Embryonic facial prominence (tissue), 1 donor: ENCODE measurements at regions not wholly inside any gene's neighbourhood (a gene's known extent, or its start where the extent isn't known, plus 50 kb on each side); places are given as distances from the start of the nearest gene placed in this dataset.

Experiments
- DNase-seq: peaks from one replicate; pipeline ENCODE4 v3.0.0-alpha.2; 2016; ENCODE audit errors: extremely low spot score

DNA sequence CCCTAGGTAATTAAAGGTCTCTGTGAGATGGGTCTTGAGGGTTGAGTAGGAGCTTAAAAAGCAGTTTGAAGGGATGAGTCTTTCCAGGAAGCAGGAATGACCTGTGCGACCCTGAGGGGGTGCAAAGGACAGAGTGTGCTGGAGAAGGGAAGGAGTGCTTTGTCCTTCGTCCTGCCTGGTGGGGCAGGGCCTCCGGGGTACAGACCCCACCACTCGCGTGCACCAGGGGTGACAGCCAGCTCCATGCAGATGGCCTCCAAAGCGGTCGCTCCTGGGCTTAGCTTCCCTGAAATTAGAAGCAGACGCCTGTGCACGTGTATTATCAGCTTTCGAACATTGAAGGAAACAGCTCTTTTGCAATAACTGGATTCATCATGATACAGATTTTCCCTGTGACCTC lies 959.8 kb downstream of the BRD1 start:
- DNase-seq, result no peak

DNA sequence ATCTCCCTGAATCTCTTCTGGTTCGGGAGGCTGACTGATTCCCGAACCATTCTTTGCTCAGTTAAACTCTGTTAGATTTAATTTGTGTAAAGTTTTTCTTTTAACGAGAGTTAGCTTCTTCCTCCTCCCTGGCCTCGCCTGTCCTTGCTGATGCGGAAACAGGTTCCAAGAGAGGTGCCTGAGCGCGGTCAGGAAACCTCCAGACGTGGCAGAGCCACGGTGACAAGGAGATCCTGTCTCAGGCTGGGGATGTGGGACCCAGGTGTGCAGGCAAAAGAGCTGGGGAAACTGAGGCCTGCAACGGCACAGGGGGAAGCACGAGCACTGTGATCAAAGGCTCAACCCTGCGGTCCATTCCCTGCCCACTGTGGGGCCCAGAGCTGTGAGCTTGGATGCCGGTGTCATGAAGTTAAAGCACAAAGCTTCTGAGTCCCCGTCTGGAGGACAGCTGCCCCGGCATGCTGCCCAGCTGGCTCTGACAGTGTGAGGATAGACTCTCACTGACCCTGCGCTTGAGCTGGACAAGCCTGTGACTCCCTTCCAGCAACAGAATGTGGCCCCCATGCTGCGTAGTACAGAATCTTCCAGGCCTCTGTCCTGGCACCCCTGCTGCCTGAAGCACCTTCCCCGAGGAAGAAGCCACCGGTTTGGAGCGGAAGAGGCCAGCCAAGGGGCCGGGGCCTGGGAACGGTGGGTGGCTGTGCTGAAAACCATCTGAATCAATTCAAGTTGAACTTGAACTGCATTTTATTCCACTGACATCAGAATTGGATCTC lies 960.6 kb downstream of the BRD1 start:
- no peak for DNase-seq

DNA sequence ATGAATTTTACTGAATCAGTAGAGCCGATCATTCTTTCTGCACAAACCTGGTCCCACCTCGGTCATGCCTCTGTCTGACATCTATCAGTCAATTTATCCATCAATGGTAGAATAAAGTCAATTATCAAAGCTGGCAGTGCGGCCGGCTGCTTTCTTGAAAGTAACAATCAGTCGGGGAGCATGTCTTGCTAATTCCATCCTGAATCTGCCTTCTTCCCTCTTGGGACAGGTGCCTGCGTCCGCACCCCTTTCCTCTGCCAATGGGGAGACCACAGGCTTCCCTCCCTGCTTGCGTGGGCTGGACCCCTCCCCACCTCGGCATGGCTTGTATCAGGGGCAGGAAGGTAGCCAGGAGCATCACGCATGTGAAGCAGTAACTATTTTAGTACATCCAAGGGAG lies 962.9 kb downstream of the BRD1 start:
- no peak for DNase-seq

DNA sequence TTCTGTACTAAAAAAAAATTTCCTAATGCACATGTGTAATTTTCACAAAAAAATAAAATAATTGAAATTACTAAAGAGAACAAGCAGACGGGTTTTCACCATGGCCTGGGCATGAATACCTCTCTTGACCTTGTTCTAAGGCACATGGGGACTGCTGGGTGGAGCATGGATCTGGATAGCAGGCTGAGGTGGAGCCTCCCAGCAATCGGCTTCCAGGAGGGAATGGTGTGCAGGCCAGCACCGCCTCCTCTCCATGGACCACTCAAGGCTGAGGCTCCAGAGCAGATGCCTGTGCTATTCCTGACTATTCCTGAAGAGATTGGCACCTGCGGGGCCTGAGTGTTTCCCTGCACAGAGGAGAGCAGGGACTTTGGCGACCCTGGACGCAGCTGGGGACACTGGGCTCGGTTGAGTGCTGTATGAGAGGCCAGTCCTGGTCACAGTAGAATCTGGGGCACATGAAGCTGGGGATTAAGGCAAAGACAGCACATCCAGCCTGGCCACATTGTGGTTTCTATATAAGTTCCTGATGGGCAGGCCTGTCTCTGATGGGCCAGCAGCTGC lies 963.6 kb downstream of the BRD1 start:
- no peak for DNase-seq

DNA sequence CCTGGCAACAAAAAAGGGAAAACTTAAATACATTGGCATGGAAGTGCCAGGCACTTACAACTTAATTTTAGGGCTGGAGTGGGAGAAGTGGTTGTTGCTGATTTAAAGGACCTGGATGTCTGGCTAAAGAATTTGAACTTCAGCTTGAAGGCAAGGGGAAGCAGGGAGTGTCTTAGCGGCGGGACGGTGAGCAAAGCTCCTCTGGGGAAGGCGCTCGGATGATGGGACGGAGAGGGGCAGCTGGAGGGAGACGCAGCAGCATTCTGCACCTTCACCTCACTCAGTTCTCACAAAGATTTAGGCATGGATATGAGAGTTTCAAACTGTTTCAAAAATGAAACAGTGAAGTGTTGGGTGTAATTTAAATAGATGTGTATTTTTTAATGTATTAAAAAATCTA lies 967.1 kb downstream of the BRD1 start:
- no peak for DNase-seq

DNA sequence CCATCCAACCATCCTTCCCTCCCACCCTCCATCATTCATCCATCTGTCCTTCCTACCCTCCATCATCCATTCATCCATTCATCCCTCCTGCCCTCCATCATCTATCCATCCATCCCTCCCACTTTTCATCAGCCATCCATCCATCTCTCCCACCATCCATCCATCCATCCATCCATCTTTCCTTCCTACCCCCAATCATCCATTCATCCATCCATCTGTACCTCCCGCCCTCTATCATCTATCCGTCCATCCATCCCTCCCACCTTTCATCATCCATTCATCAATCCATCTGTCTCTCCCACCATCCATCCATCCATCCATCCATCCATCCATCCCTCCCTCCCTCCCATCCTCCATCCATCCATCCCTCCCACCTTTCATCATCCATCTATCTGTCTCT lies 968.8 kb downstream of the BRD1 start:
- no peak for DNase-seq

DNA sequence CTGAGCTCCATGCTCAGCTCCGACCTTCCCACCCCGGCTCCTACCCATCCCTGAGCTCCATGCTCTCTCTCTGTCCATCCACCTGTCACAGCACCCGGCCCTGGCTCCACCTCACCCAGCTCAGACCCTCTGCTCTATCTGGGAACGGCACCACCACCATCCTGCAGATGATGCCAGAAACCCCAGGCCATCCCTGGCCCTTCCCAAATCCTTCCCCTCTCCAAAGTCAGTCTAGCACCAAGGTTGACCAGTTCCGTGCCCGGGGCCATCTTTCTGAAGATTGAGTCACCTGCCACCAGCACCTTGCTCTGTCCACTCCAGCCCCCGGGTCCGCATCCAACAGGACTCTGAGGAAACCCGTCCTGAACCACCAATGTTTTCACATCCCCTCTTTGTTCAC lies 969.6 kb downstream of the BRD1 start:
- no peak for DNase-seq

DNA sequence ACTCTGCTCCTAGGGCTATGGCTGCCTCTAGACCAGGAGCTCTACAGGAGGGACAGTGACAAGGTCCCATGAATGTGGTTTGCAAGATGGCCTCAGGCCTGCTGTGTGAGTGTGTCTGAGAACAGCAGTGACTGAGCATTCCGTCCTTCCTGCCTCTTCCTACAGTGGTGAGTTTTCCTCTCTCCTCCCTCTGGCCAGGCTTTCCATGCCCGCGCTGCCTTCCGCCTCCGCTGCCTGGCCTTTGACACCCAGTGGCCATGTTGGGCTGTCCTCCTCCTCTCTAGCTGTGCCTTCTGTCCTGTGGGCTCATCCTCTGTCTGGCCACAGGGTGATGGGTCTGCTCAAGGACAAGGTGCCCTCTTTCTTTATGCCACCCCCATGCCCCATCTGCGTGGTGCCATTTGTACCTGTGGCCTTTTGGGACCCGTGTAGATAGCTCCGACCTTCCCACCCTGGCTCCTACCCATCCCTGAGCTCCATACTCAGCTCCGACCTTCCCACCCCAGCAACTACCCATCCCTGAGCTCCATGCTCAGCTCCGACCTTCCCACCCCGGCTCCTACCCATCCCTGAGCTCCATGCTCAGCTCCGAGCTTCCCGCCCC lies 970.4 kb downstream of the BRD1 start:
- no peak for DNase-seq

DNA sequence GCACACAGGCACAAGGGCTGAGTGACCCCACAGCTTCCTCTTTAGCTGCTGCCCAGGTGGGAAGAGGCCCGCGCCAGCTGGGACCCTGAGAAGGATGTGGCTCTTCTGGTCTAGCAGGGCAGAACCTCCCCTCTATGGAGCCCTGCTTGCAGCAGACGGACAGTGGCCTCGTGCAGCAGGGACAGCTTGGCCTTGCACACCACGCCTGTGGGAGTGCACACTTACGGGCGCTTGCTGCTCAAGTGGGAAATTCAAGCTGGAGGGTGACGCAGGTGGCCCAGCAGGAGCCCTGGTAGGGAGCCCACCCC lies 971.4 kb downstream of the BRD1 start:
- DNase-seq, result no peak

DNA sequence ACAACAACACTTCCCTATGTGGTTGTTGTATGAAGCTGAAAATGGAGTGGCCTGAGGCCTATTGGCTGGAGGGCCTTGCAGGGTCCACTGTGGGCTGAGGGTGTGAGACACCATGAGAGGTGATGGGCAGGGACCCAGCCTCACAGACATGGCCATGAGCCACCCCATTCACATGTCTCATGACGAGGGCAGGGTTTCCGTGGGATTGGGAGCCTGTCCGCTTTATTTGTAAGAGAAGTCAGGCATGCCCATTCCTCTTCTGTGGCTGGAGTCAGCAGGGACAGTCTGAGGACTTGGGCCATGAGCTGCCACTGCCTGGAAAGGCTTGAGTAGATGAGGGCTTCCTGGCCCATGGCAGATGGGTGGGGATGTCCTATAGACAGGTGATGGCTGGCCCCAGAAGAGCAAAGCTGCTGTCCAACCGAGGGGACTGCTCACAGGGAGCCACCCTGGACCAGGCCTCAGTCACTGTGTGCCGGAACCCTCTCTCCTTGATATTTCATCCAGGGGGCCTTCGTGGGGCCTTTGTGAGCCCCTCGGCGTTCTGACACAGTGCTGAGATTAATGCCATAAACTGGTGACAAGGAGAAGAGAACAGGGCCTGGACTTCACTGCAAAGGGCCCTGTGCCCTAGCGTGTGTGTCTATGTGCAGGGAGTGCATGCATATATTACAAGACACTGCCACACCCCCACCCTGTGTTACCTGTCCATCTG lies 971.9 kb downstream of the BRD1 start:
- no peak for DNase-seq

DNA sequence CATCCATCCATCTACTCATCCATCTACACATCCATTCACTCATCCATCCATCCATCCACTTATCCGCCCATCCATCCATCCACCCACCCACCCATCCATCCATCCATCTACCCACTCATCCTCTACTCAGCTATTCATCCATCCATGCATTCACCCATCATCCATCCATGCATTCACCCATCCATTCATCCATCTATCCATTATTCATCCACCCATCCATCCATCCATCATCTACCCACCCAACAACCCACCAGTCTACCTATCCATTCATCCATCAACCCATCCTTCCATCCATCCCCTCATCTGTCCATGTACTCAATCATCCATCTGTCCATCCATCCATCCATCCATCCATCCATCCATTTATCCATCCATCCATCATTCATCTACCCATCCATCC lies 972.7 kb downstream of the BRD1 start:
- DNase-seq, result no peak

DNA sequence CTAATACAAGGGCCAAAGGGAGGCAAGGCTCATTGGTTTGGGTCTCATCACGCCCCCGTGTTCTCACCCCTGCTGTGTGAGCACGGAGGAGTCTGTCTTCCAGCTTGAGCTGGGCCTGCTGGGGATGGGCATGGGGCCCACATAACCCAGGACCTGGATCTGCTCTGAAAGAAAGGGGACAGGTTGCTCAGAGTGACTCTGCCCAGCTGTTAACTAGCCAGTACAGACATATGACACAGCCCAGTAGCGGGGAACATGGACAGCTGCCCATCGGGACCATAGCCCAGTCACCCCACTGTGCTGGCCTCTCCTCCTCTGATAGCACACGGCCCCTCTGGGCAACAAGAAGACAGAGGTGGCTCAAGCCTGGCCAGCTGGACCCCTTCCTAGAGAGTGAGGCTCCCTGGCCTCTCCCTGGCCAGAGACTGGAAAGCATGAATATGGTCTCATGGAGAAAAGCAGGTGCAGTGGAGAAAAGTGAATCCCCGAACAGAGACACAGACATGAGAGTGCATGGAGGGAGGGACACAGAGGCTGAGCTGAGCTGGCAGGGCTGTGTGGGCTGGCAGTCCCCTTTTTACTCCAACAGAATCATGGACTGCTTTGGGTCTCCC lies 973.9 kb downstream of the BRD1 start:
- no peak for DNase-seq

DNA sequence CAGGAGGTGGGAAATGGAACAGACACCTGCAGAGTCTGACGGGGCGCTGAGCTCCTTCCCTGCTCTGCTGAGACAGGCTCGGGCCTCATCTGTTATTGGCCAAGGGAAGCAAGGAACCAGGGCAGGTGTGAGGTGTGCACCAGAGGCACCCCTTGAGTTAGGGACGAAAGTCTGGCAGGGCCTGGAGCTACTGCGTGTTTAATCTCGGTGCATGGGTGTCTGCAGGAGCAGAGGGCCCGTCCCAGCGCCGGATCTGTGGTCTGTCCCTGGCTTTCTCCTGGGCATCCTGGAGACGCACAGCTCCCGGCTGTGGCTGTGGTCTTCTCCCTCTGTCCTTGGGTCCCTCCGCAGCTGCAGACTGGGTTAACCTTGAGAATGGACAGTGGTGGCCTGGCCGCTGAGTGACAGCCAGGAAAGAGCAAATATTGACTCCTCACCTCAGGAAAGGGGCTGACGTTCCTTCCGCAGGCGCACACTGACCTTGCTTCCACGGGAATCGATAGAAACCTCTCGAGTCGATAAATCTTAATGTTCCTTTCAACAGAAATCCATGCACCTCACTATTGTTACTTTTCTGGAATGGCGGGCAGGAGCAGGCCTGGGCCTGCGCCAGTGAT lies 975.6 kb downstream of the BRD1 start:
- no peak for DNase-seq

DNA sequence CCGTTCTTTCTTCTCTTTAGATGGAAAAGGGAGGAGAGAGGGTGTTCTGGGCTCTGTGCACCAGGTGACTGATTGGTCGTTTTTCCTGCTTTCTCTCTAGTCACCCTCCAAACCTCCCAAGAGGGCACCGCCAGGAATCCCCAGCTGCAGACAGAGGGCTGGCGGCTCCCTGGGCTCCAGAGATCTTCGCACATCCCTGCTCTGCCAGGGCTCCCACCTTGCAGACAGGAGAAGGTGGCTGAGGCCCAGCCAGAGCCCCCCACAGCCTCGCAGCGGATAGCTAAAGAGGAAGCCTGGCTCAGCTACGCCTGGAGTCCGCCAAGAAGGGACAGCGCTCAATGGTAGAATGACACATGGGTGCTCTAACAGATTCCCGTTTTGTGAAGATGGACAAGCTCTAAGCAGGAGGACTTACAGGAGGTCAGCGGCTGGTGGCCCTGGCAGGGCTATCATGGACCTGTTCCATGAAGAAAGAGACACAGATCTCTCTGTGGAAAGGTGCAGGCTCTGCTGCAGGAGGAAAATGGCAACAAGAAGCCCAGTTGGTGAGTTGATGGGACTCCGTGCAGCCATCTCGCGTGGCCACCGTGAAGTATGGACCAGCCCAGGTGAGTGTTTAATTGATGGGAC lies 976.9 kb downstream of the BRD1 start:
- DNase-seq, result no peak

DNA sequence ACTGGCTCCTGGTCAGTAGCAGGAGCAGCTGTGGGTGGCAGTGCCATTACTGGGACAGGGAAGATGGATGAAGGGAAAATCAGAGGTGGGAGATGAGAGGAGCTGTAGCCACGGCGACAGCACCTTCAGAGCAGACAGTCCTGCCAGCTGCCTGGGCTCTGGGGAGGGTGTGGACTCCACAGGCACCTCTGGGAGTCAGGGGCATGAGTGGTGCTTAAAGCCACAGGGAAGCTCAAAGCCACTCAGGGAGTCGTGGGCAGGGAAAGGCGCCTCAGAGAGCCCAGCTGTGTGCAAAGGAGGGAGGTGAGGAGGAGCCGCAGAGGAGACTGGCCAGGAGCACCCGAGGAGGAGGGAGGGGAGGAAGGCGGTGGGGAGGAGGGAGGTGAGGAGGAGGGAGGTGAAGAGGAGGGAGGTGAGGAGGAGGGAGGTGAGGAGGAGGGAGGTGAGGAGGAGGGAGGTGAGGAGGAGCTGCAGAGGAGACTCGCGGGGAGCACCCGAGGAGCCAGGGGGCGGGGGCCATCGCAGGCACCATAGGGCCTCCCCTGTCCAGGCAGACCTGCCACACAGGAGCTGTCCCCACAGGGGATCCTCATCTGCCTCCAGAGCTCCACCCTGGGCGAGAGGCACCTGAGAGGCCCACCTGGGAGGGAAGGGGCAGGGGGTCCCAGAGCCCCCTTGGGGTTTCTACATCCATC lies 977.6 kb downstream of the BRD1 start:
- no peak for DNase-seq

DNA sequence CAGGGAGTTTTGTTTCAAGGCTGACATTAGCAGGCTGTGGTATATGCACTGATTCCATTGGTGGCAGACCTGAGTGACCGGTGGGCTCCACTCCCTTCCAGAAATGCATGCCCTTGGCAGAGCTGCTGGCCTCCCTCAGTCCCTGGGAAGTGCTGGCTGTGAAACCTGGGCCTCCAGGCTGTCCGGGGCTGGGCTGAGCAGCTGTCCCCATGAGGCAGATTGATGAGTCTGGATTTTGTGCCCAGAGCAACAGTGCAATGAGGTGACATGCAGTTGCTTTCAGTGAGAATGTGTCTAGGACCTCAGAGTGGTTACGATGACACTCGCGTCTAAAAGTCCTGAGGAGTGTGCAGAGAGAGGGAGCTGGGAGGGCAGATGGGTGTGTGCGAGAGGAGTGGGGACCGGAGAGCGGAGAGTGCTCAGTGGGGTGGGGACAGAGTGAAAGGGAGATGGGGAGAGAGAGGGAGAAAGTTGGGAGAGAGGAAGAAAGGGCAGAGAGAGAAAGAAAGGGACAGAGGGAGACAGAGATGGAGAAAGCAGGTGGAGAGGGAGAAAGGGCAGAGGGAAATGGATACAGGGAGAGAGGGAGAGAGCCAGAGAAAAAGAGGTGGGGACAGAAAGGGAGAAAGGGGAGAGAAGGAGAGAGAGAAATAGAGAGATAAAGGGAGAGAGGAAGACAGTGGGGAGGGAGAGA lies 978.3 kb downstream of the BRD1 start:
- DNase-seq, result no peak

DNA sequence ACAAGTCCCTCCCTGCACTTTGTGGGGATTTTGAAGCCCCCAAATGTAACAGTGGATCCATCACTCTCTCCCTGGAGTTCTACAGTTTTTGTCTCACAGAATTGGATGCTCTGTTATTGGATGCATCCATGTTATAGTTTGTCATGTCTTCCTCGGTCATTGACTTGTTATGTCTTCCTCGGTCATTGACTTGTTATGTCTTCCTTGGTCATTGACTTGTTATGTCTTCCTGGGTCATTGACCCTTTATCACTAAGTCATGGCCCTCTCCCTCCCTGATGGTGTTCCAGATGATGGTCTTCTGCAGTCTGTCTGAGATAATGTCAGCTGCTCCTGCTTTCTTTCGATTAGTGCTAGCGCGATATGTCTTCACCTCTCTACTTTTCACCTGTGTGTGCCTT lies 981.5 kb downstream of the BRD1 start:
- DNase-seq, result no peak

DNA sequence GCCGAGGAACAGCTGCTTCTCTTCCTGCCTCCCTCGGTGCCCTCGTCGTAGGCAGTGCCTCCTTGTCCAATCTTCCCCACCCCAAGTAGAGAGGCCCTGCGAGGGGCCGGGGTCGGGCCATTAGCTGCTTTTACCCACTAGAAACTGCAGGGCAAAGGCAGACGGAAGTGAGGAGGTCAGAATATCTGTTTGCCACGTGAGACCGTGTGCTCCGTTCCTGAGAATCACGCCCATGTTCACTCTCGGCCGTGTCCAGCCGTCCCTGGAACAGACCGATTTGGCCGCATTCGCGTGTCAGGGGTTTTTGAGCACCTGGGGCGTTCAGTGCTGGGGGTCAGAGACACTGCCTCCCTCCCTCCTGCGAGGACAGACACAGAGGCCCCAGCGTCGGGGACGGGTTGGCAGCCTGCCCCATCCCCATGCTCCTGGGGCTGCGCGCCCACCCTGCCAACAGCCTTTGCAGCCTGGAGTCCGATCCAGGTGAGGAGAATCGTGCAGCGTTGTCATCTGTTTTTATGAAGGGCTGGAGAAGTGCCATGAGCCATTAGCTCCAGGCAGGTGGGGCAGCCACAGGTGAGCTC lies 982.2 kb downstream of the BRD1 start:
- DNase-seq, result no peak

DNA sequence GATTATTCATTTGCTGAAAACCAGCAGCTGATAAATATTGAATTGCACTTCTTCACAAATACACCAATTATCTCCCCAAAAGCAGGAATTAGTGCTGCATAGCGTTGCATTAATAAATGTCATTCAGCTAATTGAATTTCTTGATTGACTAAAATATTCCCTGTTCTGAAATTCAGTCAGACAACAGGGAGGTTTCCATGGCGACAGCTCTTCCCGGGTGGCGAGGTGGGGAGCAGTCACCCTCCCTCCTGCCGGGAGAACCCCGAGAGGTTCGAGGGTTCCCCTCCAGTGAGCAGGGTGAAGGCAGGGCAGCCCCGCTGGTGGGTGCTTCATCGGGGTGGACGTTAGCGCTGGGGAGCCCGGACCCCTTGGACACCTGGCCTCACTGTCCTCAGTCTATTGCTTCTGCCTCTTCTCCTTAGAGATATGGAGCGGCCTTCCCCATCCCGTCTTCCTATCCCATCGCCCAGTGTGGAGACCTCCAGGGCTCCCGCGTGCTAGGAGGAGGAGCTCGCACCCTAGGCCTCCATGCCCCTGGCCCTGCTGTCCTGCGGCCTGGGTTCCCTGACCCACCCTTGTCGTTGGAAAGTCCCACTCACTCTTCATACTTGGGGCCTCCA lies 983.5 kb downstream of the BRD1 start:
- DNase-seq, result no peak

DNA sequence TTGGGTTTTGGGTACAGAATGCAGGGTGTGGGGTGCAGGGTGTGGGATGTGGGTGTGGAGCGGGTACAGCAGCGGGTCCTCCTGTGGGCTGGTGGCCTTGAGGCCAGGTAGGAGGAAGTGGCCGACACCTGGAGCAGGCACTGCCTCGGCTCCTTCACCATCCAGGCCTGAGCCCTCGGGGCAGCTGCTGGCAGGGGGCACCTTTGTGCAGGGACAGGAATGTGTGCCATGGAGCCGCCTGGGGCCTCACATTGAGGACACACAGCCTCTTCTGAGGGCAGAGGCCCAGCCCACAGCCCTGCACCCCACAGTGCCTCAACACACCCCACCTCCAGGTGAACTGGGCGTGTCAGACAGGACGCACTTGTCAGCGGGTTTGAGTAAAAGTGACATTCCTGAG lies 984.0 kb downstream of the BRD1 start:
- no peak for DNase-seq
